Parathyroid adenoma (tissue), 2 donors: ENCODE measurements at regions not wholly inside any gene's neighbourhood (a gene's known extent, or its start where the extent isn't known, plus 50 kb on each side); places are given as distances from the start of the nearest gene placed in this dataset.

Experiments used
- H2AFZ ChIP-seq: fragments of 300-600 bp; sonication (generic); one replicate; pipeline ENCODE4 v1.7.0; 2017; ENCODE audit warnings: antibody characterized with exemption, mild to moderate bottlenecking
- H3K27ac ChIP-seq: fragments of 300-600 bp; sonication (generic); one replicate; pipeline ENCODE4 v1.7.0; 2017
- H3K27me3 ChIP-seq: fragments of 300-600 bp; sonication (generic); one replicate; pipeline ENCODE4 v1.7.0; 2017; ENCODE audit warnings: low read length; ENCODE audit not compliant: control insufficient read depth, insufficient read depth
- H3K36me3 ChIP-seq: fragments of 300-600 bp; sonication (generic); one replicate; pipeline ENCODE4 v1.7.0; 2017; ENCODE audit warnings: low read length; ENCODE audit not compliant: control insufficient read depth, insufficient read depth
- H3K4me1 ChIP-seq: fragments of 300-600 bp; sonication (generic); one replicate; pipeline ENCODE4 v1.7.0; 2017; ENCODE audit warnings: control low read depth
- H3K4me2 ChIP-seq: fragments of 300-600 bp; sonication (generic); one replicate; pipeline ENCODE4 v1.7.0; 2017; ENCODE audit warnings: low read length
- H3K4me3 ChIP-seq: fragments of 300-600 bp; sonication (generic); one replicate; pipeline ENCODE4 v1.7.0; 2017; ENCODE audit warnings: low read depth, low read length
- H3K79me2 ChIP-seq: fragments of 300-600 bp; sonication (generic); one replicate; pipeline ENCODE4 v1.7.0; 2017; ENCODE audit warnings: control low read depth
- H3K9ac ChIP-seq: fragments of 300-600 bp; sonication (generic); one replicate; pipeline ENCODE4 v1.7.0; 2017; ENCODE audit warnings: mild to moderate bottlenecking
- H3K9me3 ChIP-seq: fragments of 300-600 bp; sonication (generic); one replicate; pipeline ENCODE4 v1.7.0; 2017; ENCODE audit warnings: low read length; ENCODE audit not compliant: control insufficient read depth
- CTCF ChIP-seq: fragments of 300-600 bp; sonication (generic); IDR thresholded peaks from one replicate; pipeline ENCODE4 v1.7.0; 2017; ENCODE audit warnings: antibody characterized with exemption, mild to moderate bottlenecking
- donor health status: primary hyperparathyroidism.

GRCh38 chr18:28412521-28412920, 235.6 kb upstream of the CDH2 start:
- no peak overlapping the region for H3K9ac ChIP-seq
- no peaks in the 10 kb centered on the region for H3K79me2 ChIP-seq
- H3K36me3 ChIP-seq, result no peaks in the 10 kb centered on the region
- no peak overlapping the region for H3K4me2 ChIP-seq
- no peaks in the 10 kb centered on the region for H3K9me3 ChIP-seq
- H3K27me3 ChIP-seq, result no peaks in the 10 kb centered on the region
- no peak overlapping the region for H2AFZ ChIP-seq
- TF ChIP-seq CTCF, result no peak
- no peak overlapping the region for H3K4me3 ChIP-seq
- H3K27ac ChIP-seq, result no peak overlapping the region
- H3K4me1 ChIP-seq, result no peaks in the 10 kb centered on the region

- Histone ChIP-seq H3K27ac (no peak overlapping the region), H3K4me3 (no peak overlapping the region), H3K4me2 (no peak overlapping the region), H3K79me2 (no peaks in the 10 kb centered on the region), H3K4me1 (no peaks in the 10 kb centered on the region), H3K27me3 (no peaks in the 10 kb centered on the region), H3K36me3 (no peaks in the 10 kb centered on the region), H3K9ac (no peak overlapping the region), H2AFZ (no peak overlapping the region), H3K9me3 (no peaks in the 10 kb centered on the region)
- no peak for TF ChIP-seq CTCF
Measured at GRCh38 chr18:28411806-28412205, 234.9 kb upstream of the CDH2 start.

GRCh38 chr18:28409811-28410210, 232.9 kb upstream of the CDH2 start:
- H3K9ac ChIP-seq, result no peak overlapping the region
- no peak overlapping the region for H2AFZ ChIP-seq
- H3K4me2 ChIP-seq, result no peak overlapping the region
- H3K4me3 ChIP-seq, result no peak overlapping the region
- no peak for TF ChIP-seq CTCF
- no peaks in the 10 kb centered on the region for H3K36me3 ChIP-seq
- no peaks in the 10 kb centered on the region for H3K79me2 ChIP-seq
- no peak overlapping the region for H3K27ac ChIP-seq
- H3K27me3 ChIP-seq, result no peaks in the 10 kb centered on the region
- no peaks in the 10 kb centered on the region for H3K4me1 ChIP-seq
- H3K9me3 ChIP-seq, result no peaks in the 10 kb centered on the region

GRCh38 chr18:28408528-28408927, 231.6 kb upstream of the CDH2 start:
- H3K79me2 ChIP-seq, result no peaks in the 10 kb centered on the region
- no peaks in the 10 kb centered on the region for H3K27me3 ChIP-seq
- no peak overlapping the region for H3K9ac ChIP-seq
- H3K4me3 ChIP-seq, result no peak overlapping the region
- no peaks in the 10 kb centered on the region for H3K4me1 ChIP-seq
- no peak for TF ChIP-seq CTCF
- H3K36me3 ChIP-seq, result no peaks in the 10 kb centered on the region
- no peaks in the 10 kb centered on the region for H3K9me3 ChIP-seq
- no peak overlapping the region for H2AFZ ChIP-seq
- H3K4me2 ChIP-seq, result no peak overlapping the region
- H3K27ac ChIP-seq, result no peak overlapping the region

GRCh38 chr18:28407681-28408080, 230.8 kb upstream of the CDH2 start:
- TF ChIP-seq CTCF, result no peak
- no peak overlapping the region for H3K27ac ChIP-seq
- H3K9ac ChIP-seq, result no peak overlapping the region
- no peaks in the 10 kb centered on the region for H3K36me3 ChIP-seq
- no peak overlapping the region for H2AFZ ChIP-seq
- no peaks in the 10 kb centered on the region for H3K27me3 ChIP-seq
- no peaks in the 10 kb centered on the region for H3K9me3 ChIP-seq
- H3K4me1 ChIP-seq, result no peaks in the 10 kb centered on the region
- no peak overlapping the region for H3K4me2 ChIP-seq
- no peaks in the 10 kb centered on the region for H3K79me2 ChIP-seq
- no peak overlapping the region for H3K4me3 ChIP-seq
